ENCODE measurements at regions not wholly inside any gene's neighbourhood (a gene's known extent, or its start where the extent isn't known, plus 50 kb on each side); places are given as distances from the start of the nearest gene placed in this dataset.

GRCh38 chr2:172248785-172249187 is 146.1 kb upstream of the DLX2 start:
- Histone ChIP-seq H3K9ac (ENCODE audit: low read depth in 2 of 2, low read length in 2 of 2) (no peak overlapping the region), H3K27ac (no peak overlapping the region), H3K27me3 (no peaks in the 10 kb centered on the region), H3K4me3 (no peak overlapping the region), H3K4me1 (no peaks in the 10 kb centered on the region), H3K9me3 (no peaks in the 10 kb centered on the region), H3K36me3 (no peaks in the 10 kb centered on the region)
- TF ChIP-seq CTCF (IDR thresholded peaks at IDR 0.05), result no peak
- no peak for DNase-seq
- intact Hi-C loops (cut with DNase I), result no loop called here

GRCh38 chr2:172249334-172249733 is 146.6 kb upstream of the DLX2 start:
- no peak overlapping the region for H3K4me3 ChIP-seq
- H3K27me3 ChIP-seq, result no peaks in the 10 kb centered on the region
- no peak overlapping the region for H3K9ac ChIP-seq (ENCODE audit: low read depth in 2 of 2, low read length in 2 of 2)
- no peak overlapping the region for H3K27ac ChIP-seq
- no peaks in the 10 kb centered on the region for H3K4me1 ChIP-seq
- DNase-seq, result no peak
- no peaks in the 10 kb centered on the region for H3K9me3 ChIP-seq
- H3K36me3 ChIP-seq, result no peaks in the 10 kb centered on the region
- intact Hi-C loops (cut with DNase I), result no loop called here
- TF ChIP-seq CTCF (IDR thresholded peaks at IDR 0.05), result no peak

GRCh38 chr2:172249986-172250385 is 147.3 kb upstream of the DLX2 start:
- H3K27ac ChIP-seq, result no peak overlapping the region
- no peaks in the 10 kb centered on the region for H3K27me3 ChIP-seq
- no peaks in the 10 kb centered on the region for H3K9me3 ChIP-seq
- H3K4me1 ChIP-seq, result no peaks in the 10 kb centered on the region
- no peak for TF ChIP-seq CTCF (IDR thresholded peaks at IDR 0.05)
- H3K9ac ChIP-seq (ENCODE audit: low read depth in 2 of 2, low read length in 2 of 2), result no peak overlapping the region
- H3K36me3 ChIP-seq, result no peaks in the 10 kb centered on the region
- H3K4me3 ChIP-seq, result no peak overlapping the region
- intact Hi-C loops (cut with DNase I), result no loop called here
- no peak for DNase-seq

GRCh38 chr2:172251231-172251630 is 148.5 kb upstream of the DLX2 start:
- no peaks in the 10 kb centered on the region for H3K9me3 ChIP-seq
- no peak overlapping the region for H3K27ac ChIP-seq
- H3K27me3 ChIP-seq, result no peaks in the 10 kb centered on the region
- H3K36me3 ChIP-seq, result no peaks in the 10 kb centered on the region
- intact Hi-C loops (cut with DNase I), result no loop called here
- DNase-seq, result no peak
- no peaks in the 10 kb centered on the region for H3K4me1 ChIP-seq
- no peak for TF ChIP-seq CTCF (IDR thresholded peaks at IDR 0.05)
- H3K4me3 ChIP-seq, result no peak overlapping the region
- H3K9ac ChIP-seq (ENCODE audit: low read depth in 2 of 2, low read length in 2 of 2), result no peak overlapping the region

- TF ChIP-seq CTCF (IDR thresholded peaks at IDR 0.05), result no peak
- no peak overlapping the region for H3K27ac ChIP-seq
- no peak overlapping the region for H3K4me3 ChIP-seq
- H3K9me3 ChIP-seq, result no peaks in the 10 kb centered on the region
- H3K36me3 ChIP-seq, result no peaks in the 10 kb centered on the region
- intact Hi-C loops (cut with DNase I), result no loop called here
- DNase-seq, result no peak
- no peaks in the 10 kb centered on the region for H3K27me3 ChIP-seq
- no peak overlapping the region for H3K9ac ChIP-seq (ENCODE audit: low read depth in 2 of 2, low read length in 2 of 2)
- H3K4me1 ChIP-seq, result no peaks in the 10 kb centered on the region
Measured at GRCh38 chr2:172252154-172252553, 149.5 kb upstream of the DLX2 start.
